ENCODE measurements at regions not wholly inside any gene's neighbourhood (a gene's known extent, or its start where the extent isn't known, plus 50 kb on each side); places are given as distances from the start of the nearest gene placed in this dataset.

GRCh38 chr14:98900236-98900635, 371.8 kb downstream of the BCL11B start:
- TF ChIP-seq CTCF (IDR thresholded peaks at IDR 0.05): no peak
- no peak for TF ChIP-seq POLR2A (IDR thresholded peaks at IDR 0.05; ENCODE audit: low read depth)
